ENCODE measurements at regions not wholly inside any gene's neighbourhood (a gene's known extent, or its start where the extent isn't known, plus 50 kb on each side); places are given as distances from the start of the nearest gene placed in this dataset.

DNA sequence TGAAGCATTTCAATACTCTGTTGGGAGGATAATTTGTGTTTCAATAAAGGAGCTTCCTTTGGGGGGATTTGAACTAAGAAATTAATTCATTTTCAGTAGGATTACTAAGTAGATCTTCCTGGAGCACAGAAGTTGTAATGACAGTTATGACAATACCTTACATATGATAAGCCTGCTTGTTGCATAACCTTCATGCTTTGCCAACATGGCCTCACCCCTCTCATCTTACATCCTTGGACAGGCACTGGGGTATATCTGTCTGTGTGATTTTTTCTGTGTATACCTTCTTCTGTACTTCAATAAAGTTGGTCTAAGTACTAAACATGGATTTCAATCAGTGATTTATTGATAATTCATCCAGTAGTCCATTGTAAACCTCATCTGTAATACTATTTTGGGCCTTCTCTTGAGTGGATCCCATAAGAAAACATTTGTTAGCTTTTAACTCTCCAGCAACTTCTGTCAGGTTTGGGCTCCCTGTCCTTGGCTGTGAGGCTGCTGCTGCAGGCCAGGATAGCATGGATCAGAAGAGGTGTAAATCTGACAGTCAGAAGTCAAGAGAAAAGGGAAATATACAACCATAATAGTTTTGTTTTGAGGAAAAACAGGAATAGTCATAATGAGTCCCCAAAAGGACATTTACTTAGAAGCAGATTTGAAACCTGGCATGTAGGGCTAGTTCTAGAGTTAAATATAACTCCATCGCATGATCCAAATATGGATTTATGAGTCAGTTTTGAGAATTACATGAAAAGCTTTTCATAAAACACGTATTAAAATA is 422.2 kb downstream of the KLF5 start:
- DNase-seq = no peak

DNA sequence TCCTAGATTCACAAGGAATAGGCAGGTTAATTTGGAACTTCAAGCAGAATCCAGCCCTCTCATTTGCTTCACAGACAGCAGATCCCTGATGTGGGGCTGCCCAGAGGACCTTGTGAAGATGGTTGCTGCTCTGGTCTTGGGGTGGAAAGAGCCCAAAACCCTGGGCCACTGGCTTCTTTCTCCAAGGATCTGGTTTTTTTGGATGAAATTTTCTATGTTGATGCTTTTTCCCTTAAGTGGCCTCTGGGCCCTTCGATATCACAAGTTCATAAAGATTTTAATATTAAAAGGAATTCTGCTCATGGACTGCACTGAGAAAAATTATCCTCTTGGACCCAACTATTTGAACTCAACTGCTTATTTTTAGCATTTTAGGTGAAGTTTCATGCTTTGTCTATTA is 421.1 kb downstream of the KLF5 start:
- DNase-seq = no peak

DNA sequence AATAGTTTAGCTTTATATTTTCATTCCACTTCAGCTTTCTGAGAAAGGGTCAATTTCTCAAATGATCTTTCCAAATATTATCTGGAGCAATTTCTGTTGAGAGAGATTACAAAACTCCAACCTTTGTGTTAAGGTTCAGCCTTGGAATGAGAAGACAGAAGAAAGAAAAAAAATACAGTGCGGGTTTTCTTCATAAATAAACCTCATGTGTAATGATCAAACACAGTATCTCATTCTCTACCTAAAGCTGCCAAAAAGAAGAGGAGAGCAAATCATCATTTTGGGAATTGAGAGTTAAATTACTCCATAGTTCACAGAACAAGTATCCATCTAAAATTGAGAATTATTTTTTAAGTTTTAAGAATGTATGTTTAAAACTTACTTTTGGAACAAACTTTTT is 420.5 kb downstream of the KLF5 start:
- no peak for DNase-seq

DNA sequence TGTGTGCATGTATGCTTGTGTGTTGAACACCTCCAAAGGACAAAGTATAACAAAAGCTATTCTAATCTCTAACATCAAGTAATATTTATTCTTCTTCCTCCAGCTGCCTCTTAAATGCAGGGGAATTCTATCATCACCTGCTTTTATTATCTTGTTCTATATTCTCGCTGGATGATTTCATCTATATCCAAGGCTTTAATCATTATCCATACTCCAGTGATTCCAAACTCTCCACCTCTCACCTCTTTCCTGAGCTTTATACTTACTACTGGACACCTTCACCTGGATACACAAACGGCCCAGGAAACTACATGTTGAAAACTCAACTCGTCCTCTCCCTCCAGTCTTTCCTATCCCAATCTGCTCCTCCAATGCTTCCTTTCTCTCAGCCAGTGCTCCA is 418.6 kb downstream of the KLF5 start:
- DNase-seq = no peak

DNA sequence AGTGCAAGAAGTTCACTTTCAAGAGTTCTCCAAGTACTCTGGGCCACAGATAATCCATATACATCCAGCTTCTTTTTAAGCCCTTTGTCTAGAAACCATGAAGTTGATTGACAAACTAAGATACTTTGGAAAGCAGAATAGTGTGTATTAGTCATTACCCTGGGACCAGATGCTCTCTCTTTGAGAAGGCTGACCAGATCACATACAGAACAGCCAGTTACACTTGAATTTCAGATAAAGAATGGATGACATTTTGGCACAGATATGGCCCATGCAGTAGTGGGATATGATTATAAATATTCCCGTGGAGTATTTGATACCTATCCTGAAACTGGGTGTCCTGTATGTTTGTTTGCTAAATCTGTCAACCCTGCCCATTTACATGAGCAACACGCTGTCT is 414.2 kb downstream of the KLF5 start:
- no peak for DNase-seq

DNA sequence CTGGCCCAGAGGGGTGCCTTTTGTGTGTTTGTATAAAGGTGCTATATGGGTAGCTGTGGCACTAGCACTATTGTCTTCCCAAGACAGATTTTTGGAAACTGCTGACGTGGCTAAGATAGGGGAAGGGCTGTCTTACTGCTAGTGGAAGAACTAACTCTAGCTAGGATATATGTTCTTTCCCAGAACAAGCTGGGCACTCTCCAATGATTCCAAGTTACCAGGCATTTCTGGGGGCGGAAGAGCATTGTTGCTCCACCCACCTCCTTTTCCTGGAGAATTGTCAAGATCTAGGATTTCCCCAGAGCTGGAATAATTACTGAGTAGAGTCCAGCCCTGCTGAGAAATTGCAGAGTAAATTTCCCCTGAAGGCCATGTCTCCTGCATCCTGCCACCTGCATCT is 408.3 kb downstream of the KLF5 start:
- DNase-seq = no peak

GRCh38 chr13:73466561-73466960 is 407.8 kb downstream of the KLF5 start:
- no peak for DNase-seq

DNA sequence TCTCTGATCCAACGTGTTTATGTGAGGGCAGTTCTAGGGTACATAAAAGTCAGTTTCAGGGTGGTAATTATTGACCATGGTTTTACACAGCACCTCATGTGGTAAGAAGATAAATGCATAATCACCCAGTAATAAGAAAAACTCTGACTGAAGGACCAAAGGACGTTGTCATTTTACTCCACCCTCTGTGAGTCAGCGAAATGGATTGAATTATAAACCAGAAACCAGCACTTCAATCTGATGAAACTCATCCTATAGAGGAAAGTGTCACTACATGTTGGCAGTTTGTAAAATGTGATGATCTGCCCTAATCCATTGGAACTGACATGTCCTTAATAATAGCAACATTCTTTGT is 406.8 kb downstream of the KLF5 start:
- no peak for DNase-seq

DNA sequence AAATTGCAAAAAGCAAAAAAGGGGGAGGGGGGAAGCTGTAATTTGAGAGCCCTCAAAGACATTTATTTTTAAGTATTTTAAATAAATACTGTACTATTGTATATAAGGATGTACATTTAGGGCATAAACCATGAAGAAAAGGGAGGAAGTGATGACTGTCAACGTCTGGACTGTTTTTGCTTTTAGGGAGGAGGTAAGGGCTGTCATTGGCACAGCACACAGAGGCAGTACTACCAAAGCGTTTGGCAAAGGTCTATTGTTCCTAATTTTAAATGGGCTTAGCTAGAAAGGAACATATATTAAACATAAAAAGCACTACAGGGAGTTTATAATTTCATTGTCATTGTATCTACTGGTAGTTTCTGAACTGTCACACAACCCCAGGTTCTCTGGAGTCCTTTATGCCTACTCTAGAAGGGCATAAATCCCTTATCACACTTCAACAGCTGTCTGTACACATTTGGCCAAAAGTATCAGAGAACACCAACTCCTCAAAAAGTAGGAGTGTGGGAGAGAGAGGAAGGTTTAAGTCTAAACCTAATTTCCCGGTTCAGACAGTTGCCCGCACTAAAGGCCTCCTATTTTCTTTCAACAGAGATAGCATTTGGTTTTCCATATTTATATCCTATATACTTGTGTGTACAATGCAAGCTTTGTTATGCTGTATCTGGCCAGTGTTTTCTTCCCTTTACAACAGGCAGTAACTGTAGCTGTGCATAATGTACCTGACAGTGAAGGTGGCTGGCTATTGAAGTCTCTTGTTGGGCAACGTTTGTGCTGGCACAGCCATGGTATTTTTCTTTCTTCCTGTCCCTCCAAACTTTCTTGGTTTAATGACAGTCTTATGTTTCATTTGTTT is 406.2 kb downstream of the KLF5 start:
- DNase-seq = no peak

- DNase-seq = no peak
Measured at GRCh38 chr13:73462241-73462640, 403.4 kb downstream of the KLF5 start.

GRCh38 chr13:73451221-73452029 is 392.6 kb downstream of the KLF5 start:
- DNase-seq = no peak

DNA sequence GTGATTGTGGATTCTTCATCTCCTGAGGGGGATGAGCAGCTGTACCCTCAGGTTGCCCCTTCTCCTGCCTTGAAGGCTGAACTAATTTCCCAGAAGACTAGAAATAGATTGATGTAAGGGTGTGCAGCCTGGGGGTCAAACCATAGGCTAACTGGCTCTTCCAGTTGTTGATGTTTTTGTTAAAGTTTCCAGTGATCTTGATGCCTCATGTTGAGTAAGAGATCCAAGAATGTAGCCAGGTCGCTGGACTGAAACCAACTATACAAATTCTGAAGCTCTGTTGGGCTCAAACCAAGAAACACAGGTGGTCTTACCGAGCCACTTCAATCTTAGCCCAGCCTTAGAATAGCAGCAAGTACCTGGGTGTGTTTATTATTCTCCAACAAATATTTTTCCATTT is 391.8 kb downstream of the KLF5 start:
- no peak for DNase-seq

DNA sequence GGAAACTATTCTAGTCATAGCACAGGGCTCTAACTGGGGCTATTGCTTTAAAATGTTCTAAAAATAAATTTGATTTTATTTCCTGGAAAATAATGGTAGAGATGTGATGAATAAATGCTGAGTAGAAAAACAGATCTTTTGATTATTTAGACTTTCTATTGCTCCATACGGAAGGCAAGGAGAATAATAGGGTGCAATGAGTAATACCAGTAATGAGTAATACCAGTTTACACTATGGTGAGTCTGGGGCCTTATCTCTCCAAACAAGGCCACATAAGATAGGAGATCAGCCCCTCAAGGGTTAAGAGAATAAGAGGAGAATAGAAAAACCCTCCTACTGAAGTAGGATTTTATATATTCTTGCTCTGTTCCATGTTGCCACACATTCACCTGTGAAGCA is 390.4 kb downstream of the KLF5 start:
- no peak for DNase-seq

DNA sequence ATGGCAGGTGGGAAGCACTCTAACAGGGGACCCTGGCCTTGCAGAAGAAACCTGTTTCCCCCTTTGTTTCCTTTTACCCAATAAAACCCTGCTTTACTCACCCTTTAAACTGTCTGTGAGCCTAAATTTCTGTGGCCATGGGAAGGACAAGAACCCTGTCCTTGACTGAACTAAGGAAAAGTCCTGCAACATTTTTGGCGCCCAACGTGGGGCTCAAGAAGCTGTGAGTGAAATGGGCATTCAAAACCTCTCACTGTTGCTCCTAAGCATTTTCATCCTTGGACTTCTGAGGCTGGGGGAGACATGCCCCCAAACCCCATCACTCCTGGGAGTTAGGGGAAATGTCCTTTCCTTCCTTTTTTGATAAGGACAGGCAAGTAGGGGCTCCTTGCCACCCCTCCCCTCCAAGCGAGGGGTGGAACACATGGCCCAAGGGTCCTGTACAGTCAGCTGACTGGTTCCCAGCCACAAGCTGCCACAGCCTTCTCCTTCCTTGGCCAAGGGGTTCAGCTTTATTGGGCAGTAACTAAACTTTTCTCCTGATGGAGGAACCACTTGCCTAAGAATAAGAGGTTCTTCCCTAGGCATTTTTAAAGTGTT is 381.6 kb downstream of the KLF5 start:
- no peak for DNase-seq

DNA sequence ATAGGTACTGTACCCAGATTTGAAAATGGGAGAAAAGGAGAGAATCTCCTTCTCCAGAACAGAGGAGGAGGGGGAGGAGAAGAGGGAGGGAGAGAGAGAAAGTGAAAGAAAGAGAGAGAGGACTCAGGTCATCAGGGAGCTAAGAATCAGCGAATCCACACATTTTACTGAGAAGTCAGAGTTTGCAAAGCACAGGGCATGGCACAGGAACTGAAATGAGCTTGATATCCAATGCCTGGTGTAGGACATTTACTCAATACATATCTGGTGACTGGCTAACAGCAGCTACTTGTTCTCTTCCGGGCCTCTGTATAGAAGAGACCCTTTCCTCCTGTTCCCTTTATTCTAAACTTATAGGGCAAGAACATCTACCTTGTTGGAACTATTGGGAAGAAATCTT is 375.1 kb downstream of the KLF5 start:
- DNase-seq = no peak

- DNase-seq = no peak
Measured at GRCh38 chr13:73433458-73433857, 374.7 kb downstream of the KLF5 start.

- no peak for DNase-seq
Measured at GRCh38 chr13:73429701-73430100, 370.9 kb downstream of the KLF5 start.

DNA sequence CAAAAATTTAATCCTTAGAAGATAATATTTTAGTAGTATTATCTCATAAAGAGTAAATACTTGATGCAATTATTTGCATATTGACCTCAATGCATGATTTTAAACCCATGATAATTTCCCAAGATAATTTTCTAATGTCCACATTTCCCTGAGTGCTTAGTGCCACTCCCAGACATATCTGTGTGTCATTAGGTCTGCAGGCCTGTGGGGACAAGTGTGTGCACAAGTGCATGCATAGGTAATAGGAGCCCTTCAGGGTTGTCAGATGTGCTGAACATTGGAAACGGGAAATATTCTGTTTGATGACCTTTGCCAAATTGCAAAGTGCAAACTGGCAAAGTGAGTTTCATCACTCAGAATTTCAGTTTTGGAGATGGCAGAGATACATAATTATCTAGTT is 369.9 kb downstream of the KLF5 start:
- DNase-seq = no peak

DNA sequence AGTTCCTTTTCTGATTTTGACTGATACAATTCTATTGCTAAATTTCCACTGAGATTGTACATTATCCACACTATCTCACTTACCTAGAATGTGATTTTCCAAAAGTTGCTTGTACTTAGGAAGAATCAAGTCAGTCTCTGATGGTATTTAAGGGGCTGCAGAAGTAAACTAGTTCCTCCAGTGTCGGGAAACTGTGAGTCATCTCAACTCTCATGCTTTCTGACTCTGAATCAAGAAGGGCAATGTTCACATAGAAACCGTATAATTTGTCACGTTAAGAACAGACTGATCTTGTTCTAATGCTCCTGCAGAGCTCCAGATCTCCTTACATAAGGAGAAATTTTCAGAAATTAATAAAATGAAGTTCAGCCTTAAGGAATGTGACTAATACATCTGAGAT is 369.3 kb downstream of the KLF5 start:
- peak; percentile 19 for DNase-seq

DNA sequence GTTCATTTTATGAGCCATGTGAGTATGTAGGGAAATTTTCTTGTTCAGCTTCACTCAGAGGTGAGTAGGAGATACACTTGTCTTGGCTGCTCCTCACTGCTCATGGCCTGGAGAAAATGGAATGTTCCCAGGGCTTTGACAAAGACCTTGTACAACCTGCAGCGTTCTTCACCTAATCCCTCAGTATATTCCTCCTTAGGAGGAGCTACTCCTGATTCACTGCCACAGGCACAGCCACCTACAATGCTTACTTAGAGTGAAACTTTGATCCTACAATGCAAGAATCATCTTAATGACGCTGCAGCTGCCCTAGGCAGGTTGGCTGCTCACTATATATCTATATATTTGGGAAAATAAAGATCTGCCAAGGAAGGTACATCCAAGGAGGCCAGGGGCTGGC is 364.2 kb downstream of the KLF5 start:
- no peak for DNase-seq

DNA sequence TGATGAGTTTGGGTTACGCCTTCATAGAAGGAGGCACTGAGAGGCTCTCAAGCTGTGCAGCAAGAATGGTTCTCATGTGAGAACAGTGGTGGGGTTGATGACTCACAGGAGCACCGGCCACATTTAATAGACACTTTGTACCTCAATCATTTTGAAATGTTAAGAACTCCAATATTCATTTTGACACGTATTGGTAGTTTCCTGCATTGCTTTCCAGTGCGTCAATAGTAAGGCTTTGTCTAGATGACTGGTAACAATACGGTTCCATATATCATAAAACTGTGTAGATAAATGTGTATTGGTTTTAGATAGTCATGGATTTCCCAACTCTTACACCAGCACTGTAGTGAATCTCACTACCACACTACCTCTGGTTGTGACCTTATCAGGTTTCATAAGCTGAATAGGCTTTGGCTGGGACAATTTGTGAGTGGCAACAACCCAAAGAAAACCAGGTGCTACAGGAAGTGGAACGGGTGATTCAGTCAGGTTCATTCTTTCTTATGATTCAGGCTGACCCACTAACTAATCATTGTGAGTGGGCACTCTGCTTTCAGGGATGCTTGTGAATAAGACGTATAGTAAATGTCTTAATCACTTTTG is 362.6 kb downstream of the KLF5 start:
- DNase-seq = peak; percentile 24

DNA sequence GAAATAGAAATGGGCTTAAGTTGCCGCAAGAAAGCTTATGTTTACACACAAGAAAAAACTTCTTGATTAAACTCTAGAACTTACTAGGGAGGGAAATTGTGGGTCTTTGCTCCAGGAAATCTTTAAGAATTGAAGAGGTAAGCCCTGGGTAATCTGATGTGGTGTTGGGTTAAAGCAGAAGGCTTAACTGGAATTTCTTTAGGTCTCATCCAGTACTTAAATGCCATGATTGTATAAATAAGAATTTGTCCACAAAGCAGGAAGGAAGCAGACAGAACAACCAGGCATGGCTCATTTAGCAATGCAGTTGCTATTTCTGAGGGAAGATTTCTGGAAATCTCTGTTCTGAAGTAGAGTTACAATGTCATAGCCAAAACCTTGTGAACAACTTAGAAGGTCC is 360.4 kb downstream of the KLF5 start:
- DNase-seq = no peak
